Gastroesophageal sphincter (tissue), 3 donors: ENCODE measurements at regions not wholly inside any gene's neighbourhood (a gene's known extent, or its start where the extent isn't known, plus 50 kb on each side); places are given as distances from the start of the nearest gene placed in this dataset.

ENCODE experiments used
- POLR2A ChIP-seq, 2 donors: fragments of 450-650 bp; IDR thresholded peaks; one replicate each; pipeline ENCODE4 v1.6.1; 2017; ENCODE audit warnings: antibody characterized with exemption in 2 of 2, mild to moderate bottlenecking in 2 of 2, moderate library complexity in 1 of 2
- POLR2AphosphoS5 ChIP-seq: sonication (generic); formaldehyde crosslinking; IDR thresholded peaks from one replicate; pipeline ENCODE4 v1.6.1; 2017; ENCODE audit warnings: antibody characterized with exemption
- TF ChIP-seq, protein P1 (sequence below), 4 experiments: fragments of 200-600 bp in 2 of 4; fragments of 450-650 bp in 2 of 4; sonication (generic) in 1 of 4; IDR thresholded peaks; one replicate each; pipeline ENCODE4 v1.5.1; 2017 to 2019; ENCODE audit warnings: antibody characterized with exemption in 4 of 4, mild to moderate bottlenecking in 2 of 4, moderate library complexity in 2 of 4

- TF ChIP-seq POLR2A (IDR thresholded peaks at IDR 0.05) (no peak), POLR2AphosphoS5 (no peak)
- TF ChIP-seq, protein P1, sequence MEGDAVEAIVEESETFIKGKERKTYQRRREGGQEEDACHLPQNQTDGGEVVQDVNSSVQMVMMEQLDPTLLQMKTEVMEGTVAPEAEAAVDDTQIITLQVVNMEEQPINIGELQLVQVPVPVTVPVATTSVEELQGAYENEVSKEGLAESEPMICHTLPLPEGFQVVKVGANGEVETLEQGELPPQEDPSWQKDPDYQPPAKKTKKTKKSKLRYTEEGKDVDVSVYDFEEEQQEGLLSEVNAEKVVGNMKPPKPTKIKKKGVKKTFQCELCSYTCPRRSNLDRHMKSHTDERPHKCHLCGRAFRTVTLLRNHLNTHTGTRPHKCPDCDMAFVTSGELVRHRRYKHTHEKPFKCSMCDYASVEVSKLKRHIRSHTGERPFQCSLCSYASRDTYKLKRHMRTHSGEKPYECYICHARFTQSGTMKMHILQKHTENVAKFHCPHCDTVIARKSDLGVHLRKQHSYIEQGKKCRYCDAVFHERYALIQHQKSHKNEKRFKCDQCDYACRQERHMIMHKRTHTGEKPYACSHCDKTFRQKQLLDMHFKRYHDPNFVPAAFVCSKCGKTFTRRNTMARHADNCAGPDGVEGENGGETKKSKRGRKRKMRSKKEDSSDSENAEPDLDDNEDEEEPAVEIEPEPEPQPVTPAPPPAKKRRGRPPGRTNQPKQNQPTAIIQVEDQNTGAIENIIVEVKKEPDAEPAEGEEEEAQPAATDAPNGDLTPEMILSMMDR (IDR thresholded peaks at IDR 0.05), result no peak
These were observed 245.3 kb downstream of the TBXT start for GRCh38 chr6:165922309-165922794.
